Heart left ventricle (tissue), 13 donors: ENCODE measurements at regions not wholly inside any gene's neighbourhood (a gene's known extent, or its start where the extent isn't known, plus 50 kb on each side); places are given as distances from the start of the nearest gene placed in this dataset.

Experiments
- CTCF ChIP-seq, 12 donors: fragments of 200-600 bp; sonication (generic) in 4 of 12; IDR thresholded peaks; one replicate each; pipeline versions ENCODE4 v1.5.0 to v1.8.0; 2018 to 2022; ENCODE audit warnings: antibody characterized with exemption in 12 of 12, mild to moderate bottlenecking in 5 of 12
- POLR2A ChIP-seq, 2 donors: fragments of 450-650 bp; IDR thresholded peaks; one replicate each; pipeline ENCODE4 v1.6.1; 2017; ENCODE audit warnings: antibody characterized with exemption in 2 of 2, mild to moderate bottlenecking in 2 of 2, moderate library complexity in 2 of 2
- donor health status: ischemic (EF 13 %, LVEDD 7.1; RV severe dilation, severe dysfunction).
- donor health status: DM: no; HTN: yes; CAD: no.
- donor health status: DM: no; HTN: no; CAD: no.
- donor health status: ischemic (EF 25% LVEDD 6.9; RV normal size, moderate dysfunction).
- donor health status: ischemic (EF 25% LVEDD 5.7; RV mildly dilated, moderate dysfunction).
- donor health status: ischemic (EF 35%, LVEDD 5.7; RV mildly dilated, moderate dysfunction).
- donor health status: nonischemic (EF 11% LVEDD 7.7; RV severe dilation, severe dysfunction).
- donor health status: DM: yes; HTN: yes; CAD: no.
- donor health status: PGD.
- donor health status: ischemic (EF 29% LVEDD 5.4; RV normal size, mild dysfunction).
- donor health status: nonischemic (EF 23%, LVEDD 6.1; RV moderate dilation, normal function).

- no peak for TF ChIP-seq CTCF (IDR thresholded peaks at IDR 0.05)
- TF ChIP-seq POLR2A (IDR thresholded peaks at IDR 0.05): no peak
These were observed 203.1 kb upstream of the ATP6AP2 start for GRCh38 chrX:40377684-40378083.
